ENCODE measurements at regions not wholly inside any gene's neighbourhood (a gene's known extent, or its start where the extent isn't known, plus 50 kb on each side); places are given as distances from the start of the nearest gene placed in this dataset.

DNA sequence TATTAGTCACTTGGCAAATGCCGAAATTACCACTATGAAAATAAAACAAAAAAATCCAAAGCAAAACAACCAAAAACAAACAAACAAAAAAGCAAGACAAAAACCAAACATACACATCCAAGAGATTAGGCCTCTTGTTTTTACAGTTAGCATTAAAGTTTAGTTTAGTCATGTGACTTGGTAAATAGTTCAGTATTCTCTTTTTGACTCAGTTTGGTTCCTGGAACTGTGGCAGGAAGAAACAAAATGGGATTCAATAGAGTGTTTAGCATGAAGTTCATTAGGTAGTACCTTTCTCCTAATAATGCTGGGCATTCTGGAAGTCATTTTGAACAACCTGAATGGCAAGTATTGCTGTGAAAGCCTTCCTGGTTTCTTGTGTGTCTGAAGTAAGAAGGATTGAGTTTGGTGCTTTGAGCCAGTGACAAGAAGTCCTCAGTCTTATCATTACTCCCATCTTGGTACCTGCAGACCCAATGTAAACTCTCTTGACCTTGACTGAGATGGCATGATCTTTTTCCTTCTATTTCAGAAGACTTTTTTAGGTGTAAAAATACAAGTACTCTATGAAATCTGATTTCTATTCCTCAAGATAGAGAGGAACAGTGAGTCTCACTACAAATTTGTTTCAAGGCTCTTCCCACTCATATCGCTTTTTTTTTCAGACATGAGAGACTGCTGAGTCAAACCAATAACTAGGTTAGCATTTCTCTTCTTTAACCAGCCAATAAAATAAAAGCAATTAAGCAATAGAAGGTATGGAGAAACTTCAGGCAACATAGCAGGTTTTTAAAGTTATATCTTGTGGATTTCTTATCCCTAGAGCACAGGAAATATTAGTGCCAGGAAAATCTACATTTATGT is 223.6 kb upstream of the PREP start:
- ATAC-seq (no peak), DNase-seq (ENCODE audit: low spot score) (no peak)
- intact Hi-C loops (cut with DNase I) = no loop called here

DNA sequence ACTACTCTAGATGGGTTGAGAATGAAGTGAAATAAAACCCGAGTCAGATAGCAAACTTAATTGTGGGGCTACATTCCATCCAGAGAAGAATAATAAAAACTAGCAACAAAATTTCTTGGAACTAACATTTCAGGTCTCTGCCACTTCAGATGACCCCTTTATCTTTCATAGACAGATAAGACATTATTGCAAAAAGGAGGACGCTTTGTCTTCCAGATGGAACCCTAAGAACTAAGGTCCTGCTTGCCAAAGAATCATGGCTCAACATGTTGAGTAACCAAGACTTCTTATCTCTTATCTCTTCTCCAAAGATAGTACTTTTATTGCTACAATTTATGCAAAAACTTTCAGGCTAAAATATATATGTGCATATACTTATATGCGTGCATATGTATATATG is 221.1 kb upstream of the PREP start:
- ATAC-seq = no peak
- DNase-seq (ENCODE audit: low spot score) = no peak
- intact Hi-C loops (cut with DNase I) = no loop called here

DNA sequence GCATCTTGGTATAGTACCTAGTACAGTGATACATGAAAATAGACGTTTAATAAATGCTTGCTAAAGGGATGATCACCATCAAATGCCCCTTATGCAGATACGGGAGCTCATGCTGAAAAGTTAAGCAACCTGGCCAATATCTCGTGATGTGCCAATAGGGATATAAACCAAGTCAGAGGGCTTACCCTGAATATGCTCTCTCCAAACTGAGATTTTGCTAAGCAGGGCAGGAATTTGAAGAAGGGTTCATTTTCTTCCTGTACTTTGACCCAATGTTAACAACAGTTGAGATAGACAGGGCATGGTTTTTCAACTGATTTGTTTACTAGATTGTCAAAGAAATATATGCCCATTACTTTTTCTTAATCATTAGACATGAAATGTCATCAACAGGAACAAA is 219.3 kb upstream of the PREP start:
- intact Hi-C loops (cut with DNase I) = no loop called here
- ATAC-seq = no peak

DNA sequence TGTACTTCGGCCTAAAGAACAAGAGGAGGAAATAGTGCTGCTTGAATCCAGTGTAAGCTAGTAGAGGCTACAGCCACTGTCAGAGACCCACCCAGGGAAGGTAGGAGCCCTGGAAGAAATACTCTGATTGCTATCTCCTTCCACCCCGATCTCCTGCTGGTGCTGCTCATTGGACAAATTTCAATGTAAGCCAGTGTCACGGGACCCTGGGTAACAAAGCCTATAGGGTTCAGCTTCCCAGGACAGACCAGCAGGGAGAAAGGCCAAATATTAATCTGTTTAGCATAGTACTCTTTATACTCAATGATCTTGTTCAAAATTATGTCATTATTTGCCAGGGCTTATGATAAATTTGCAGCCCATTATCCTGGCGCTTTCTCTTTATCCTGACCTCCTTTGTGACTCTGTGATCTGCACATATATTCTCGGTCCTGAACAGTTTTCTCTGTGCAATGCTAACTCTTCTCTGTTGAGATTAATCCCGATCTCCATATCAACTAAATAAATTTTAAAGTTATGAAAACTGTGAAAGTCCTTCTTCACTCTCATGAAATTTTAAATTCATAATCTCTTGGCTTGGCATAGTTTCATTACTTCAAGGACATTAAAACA is 218.8 kb upstream of the PREP start:
- intact Hi-C loops (cut with DNase I) = no loop called here
- DNase-seq (ENCODE audit: low spot score) = no peak
- no peak for ATAC-seq

More for the DNA sequence above, 219.3 kb upstream of the PREP start:
- DNase-seq (ENCODE audit: low spot score) = no peak

DNA sequence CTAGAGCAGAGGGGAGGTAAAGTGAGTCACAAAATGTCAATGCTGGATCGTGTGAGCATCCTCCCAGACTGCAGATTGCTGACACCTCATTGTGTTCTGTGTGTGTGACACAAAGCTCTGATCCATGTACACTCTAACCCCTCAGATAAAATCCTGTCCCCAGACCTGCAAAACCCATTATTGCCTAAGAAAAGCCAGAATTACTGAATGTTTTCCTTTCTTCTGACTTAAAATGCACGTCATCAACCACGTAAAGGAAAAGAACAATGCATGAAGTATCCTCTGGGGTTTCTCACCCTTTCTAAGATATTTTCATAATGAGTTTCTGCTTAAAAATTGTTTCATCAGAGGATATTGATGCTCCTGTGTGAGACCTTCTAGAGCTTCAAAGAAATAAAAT is 218.0 kb upstream of the PREP start:
- ATAC-seq (no peak), DNase-seq (ENCODE audit: low spot score) (no peak)
- intact Hi-C loops (cut with DNase I) = no loop called here

DNA sequence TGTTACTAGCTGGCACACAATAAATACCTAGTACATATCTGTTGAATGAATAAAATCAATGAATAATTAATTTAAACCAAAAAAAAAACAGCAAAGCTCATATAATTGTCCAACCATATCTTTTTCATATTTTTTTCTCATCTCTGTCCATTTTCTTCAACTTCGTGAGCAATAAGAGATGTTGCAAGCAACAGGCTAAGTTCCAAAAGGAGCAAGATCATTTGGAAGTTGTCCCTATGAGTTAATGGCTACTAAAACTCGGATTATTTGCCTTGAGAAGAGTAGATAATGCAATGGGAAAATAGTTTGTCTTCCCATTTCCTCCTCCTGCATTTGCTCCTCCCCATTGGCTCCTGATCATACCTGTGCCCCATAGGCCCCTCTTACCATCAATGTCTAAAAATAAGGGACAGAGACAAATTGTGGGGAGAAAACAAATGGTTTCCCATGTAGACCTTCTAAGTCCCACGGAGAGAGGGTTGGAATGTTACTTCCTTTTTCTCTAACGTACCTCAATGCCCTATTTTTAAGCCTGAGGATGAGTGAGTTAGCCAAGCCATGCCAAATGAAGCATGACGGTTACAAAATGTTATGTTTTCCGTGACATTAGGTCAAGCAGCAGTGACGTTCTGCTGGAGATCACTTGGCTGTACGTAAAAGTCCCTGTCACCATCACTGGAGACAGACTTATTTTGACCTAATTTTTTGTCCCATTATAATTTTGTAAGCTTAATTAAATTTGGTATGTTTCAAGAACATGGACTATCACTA is 217.3 kb upstream of the PREP start:
- ATAC-seq = peak; percentile 55
- intact Hi-C loops (cut with DNase I) = no loop called here
- no peak for DNase-seq (ENCODE audit: low spot score)

DNA sequence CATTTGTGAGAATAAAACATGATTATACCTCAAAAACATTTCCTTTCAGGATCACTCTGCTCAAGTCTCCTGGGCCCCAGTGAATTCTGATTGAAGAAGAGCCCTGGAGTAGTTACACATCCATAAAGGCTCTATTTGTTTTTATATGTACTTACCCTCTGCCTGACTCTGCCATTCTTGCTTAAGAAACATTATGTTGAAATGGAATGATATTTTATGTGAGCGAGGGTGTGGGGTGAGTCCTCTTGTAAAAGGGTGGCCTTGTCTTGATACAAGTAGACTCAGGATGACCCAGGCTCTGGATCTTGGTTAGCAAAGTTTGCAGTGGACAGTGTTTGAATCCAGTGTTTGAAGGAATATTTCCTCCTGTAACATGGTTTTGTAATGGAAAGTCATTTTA is 215.4 kb upstream of the PREP start:
- peak; percentile 49 for ATAC-seq
- no peak for DNase-seq (ENCODE audit: low spot score)
- intact Hi-C loops (cut with DNase I) = no loop called here

DNA sequence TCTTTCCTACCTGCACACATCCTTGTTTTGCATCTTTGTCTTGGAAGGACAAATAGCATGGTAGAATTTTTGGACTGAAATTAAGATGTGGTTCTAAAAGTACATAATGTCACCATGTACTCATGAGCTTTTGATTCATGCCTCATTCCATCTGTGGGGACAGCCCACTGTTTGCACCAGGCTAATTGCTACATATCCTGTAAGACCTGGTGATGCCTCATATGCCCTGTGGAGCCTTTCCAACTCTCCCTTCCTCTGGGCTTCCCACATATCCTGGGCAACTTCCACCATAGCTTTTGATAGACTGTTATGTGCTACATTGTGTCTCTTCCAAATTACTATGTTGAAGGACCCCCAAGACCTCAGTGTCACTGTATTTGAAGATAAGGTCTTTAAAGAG is 213.6 kb upstream of the PREP start:
- ATAC-seq (no peak), DNase-seq (ENCODE audit: low spot score) (no peak)
- intact Hi-C loops (cut with DNase I) = no loop called here

DNA sequence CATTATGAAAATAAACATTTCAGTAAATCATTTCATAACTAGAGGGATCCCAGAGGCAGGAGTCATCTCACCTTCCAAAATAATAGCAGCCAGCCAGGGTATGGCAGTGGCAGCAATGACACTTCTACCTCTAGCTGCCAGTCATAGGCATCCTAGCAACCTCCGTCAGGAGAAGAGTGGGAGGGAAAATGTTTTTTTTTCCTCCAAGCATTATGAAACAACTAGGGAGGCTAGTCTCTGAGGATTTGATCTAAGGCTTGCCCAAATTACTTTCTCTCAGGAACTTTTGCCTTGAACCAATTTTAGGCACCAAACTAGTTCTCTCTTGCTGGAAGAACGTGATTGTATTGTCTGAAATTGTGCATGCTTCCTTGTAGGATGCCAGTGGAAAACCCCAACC is 208.7 kb upstream of the PREP start:
- ATAC-seq (peak; percentile 55), DNase-seq (ENCODE audit: low spot score) (no peak)
- intact Hi-C loops (cut with DNase I) = no loop called here

DNA sequence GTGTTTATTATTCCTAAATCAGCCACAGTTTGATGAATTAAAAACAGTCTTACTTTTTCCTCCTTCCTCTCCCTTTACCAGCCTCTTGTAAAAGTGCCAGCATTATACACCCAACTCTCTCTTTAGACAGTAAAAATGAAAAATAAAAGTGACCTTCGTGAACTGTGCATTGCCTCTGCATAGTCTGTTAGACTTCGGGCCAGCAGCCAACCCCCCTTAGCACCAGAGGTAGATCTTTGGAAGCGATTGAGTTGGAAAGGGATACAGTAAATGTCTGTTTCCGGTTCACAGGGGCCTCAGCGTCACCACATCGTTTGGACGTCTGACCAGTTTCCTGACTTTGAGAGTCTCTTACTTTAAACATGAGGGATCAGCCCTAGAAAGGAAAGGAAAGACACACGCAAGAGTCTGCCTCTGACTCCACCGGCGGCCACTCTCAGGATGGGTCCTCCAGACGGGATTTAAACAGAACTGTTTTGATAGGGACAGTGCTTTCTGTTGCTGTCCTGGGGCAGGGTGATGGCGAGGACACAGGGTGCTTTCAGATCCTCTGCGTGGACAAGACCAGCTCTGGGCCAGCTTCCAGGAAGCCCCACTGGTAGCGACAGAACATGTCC is 206.6 kb upstream of the PREP start:
- DNase-seq (ENCODE audit: low spot score) = no peak

DNA sequence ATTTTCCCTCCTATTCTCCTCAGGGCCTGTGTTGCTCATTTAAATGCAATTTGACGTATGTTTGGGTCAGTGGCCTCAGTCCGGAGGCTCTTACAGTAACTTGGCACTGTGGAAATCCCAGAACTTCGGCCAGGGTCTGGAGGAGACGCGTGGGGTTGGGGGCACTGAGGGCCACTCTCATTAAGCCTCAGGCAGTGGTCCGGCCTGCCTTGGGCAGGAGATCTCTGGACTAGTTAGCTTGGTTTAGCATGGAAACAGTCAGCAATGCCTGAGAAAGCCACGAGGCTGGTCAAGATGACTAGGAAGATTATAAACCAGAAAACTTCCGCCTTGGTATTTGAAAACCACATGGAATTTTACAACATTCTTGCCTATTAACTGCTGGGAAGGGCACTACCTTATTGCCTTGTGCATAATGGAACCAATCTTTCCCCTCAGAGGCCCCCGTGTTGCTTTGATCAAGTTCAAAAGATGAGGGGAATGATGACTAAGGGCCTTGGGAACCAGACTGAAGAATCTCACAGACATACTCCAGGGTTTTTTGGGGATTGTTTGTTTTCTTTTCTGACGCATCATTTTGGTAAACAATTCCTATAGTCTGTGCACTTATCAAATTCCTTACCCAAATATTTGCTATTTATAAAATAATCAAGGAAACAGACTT is 206.0 kb upstream of the PREP start:
- intact Hi-C loops (cut with DNase I) = no loop called here
- DNase-seq (ENCODE audit: low spot score) = no peak
- no peak for ATAC-seq

More for the DNA sequence above, 206.6 kb upstream of the PREP start:
- intact Hi-C loops (cut with DNase I) = no loop called here
- ATAC-seq = peak; percentile 28

DNA sequence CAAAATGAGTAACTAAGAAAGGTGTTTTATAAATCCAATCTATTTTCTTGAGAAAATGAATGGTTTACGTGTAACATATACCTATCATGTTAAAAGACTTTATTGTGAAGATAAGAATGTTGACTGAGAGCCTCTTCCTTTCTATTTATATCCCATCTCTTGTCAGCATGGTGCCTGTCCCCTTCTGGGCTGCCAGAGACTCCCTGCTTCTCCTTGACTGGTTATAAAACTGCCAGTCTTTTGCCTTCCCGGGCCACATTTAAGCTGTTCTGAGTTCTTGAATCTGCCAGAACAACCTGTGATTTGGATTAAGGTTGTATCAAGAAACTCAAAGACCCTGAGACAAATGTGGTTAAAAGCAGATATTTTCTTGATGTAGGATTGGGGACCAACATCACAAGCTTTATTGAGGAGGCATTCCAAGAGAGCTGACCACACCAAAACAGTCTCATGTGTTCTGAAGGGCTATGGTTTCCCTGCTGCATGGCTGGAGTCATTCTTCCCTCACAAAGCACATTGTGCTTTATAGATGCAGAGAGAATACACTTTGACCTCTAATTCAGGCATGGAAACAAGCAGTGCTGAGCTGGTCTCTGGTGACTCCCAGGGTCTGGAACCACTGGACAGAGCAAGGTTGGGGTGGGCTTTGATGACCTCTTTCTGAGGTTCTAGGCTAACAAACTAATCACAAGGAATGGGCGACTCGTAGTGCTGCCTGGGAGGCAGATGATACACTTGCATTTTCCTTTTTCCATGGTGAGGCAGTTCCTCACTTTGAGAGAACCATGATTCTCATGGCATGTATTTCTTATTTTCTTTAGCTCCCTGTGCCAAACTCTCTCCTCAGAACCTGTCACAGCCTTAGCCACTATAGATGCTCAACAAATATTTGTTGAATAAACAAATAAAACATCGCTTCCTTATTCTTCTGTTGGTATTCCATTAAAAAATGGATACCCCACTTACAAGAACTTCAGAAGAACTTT is 205.0 kb upstream of the PREP start:
- intact Hi-C loops (cut with DNase I) = no loop called here

DNA sequence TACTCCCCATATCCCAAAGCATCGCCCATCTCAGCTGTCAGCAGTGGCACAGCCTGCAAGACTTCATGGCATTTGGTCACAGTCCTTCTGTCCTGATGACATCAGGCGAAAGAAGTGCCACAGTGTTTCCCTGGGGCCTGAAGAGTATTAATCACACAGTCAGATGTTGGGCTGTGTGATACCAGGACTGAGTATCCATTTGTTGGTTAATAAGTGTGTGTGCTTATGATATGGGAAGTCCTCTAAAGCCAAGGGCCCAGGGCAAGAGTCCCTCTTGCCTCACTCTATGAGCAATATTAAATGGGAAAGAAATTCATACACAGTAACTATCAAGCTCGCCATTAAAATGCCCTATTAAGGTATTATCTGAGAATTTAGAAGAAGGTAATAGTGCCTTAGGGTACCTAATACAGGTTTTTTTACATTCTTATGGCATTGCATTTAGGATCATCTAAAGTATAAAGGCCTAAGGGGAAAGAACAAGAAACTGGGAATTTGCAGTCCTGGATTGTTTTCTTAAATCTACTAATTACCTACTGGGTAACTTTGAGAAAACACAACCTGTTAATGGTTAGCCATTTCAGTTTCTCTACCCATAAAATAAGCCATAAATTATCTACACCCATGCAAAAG is 204.1 kb upstream of the PREP start:
- ATAC-seq (no peak), DNase-seq (ENCODE audit: low spot score) (no peak)
- intact Hi-C loops (cut with DNase I) = no loop called here

More for the DNA sequence above, 205.0 kb upstream of the PREP start:
- DNase-seq (ENCODE audit: low spot score) = no peak
- ATAC-seq = no peak

DNA sequence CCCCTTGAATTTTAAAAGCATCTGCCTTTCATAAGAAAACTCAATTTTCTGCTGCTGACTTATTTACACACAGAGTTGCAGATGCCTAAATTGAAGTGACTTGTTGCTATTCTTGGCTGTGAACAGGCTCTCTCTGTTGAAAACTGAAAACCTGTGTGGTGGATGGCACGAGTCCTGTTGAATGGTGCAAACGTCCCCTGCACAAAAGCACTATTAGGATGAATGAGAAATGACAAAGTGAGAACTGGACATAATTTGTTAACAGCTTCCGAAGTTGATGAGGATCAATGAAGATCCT is 201.7 kb upstream of the PREP start:
- DNase-seq (ENCODE audit: low spot score) = no peak
- intact Hi-C loops (cut with DNase I) = no loop called here
- ATAC-seq = no peak

DNA sequence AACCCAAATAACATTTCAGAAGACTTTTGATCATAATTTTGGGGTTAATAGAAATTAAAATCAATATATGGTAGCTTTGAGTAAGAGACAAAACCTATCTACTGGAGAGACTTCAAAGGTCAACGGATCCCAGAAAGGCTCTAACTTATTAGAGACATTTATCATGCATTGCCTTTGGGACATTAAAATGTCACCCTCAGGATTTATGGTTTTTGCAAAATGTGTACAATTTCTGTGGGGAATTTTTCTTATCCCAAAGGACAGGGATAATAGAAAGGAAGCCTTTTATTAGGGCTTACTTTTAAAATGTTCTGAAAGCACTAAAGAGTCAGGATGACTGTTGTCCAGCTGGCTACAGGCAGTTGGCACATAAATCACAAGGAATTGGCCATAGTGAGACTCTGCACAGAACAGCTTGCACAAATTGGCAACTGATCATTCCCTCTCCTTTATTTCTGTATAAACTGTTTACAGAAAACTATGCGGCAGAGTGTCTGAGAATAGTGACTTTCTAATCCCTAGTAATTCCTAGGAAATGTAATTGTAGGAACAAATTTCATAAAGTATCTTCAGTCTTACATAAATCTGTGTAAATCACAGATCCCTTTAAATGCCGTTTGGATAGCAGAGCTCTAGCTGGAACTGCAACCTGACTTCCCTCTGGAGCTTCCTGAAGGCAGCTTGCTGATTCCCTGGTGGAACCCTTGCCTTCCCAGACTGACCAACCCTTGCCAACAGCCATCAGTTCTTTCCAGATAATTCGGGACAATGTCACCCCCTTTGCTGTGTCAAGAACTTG is 201.1 kb upstream of the PREP start:
- peak; percentile 58 for ATAC-seq
- intact Hi-C loops (cut with DNase I) = no loop called here
- DNase-seq (ENCODE audit: low spot score) = no peak

DNA sequence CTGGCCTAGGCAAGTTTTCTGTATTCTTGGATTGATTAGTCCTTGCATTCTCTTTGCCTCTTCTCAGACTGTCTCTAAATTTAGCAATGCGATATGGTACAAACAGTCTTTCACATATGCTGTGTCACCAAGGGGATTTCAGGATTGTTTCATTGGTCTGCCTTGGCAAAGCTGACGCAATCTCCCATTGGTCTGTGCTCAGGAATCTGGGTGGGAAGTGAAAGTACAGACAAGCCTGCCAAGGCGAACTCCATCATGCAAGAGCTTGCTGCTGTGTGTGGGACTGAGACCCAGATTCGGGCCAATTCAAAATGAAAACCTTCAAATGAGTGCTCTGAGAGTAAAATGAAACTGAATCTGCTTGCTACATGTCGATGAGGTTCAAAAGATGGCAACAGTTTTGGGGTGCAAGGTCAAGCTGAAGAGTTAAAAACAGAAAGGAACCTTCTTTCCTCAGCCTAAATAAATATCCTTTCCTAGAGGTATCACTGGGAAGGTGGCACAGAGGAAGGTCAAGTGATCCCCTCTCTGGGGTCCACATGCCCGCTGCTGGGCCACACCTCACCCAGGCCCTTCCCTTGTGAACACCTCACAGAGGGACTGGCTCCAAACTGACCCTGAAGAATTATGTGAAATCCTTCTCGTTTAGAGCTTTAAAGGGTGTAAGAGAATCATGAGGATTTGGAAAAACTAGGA is 198.8 kb upstream of the PREP start:
- ATAC-seq (peak; percentile 95), DNase-seq (ENCODE audit: low spot score) (peak; percentile 77)
- intact Hi-C loops (cut with DNase I) = no loop called here
